Mesendoderm (in vitro differentiated cells): ENCODE measurements at regions not wholly inside any gene's neighbourhood (a gene's known extent, or its start where the extent isn't known, plus 50 kb on each side); places are given as distances from the start of the nearest gene placed in this dataset.

ENCODE experiments used
- DNase-seq: peaks from one replicate; pipeline ENCODE4 v3.0.0; 2013
- H2AK5ac ChIP-seq: 2 replicates; pipeline ENCODE4 v1.6.1; 2013; ENCODE audit warnings: low read length, inconsistent platforms
- H2BK120ac ChIP-seq: 2 replicates; pipeline ENCODE4 v1.6.1; 2013; ENCODE audit warnings: low read depth, mild to moderate bottlenecking, low read length, moderate library complexity, mixed read lengths
- H2BK15ac ChIP-seq: replicated peaks from 2 replicates; pipeline ENCODE4 v1.6.1; 2013; ENCODE audit warnings: low read depth, mild to moderate bottlenecking, moderate library complexity
- H2BK5ac ChIP-seq: 2 replicates; pipeline ENCODE4 v1.6.1; 2013; ENCODE audit warnings: low read length, inconsistent platforms
- H3K18ac ChIP-seq: 2 replicates; pipeline ENCODE4 v1.6.1; 2013; ENCODE audit warnings: mild to moderate bottlenecking, low read length, mixed read lengths
- H3K23ac ChIP-seq: one replicate; pipeline ENCODE4 v1.6.1; 2013; ENCODE audit warnings: low read length
- H3K27ac ChIP-seq: 2 replicates; pipeline ENCODE4 v1.5.1; 2013; ENCODE audit warnings: low read depth, mild to moderate bottlenecking, inconsistent platforms, low read length, moderate library complexity
- H3K27me3 ChIP-seq: 2 replicates; pipeline ENCODE4 v1.6.1; 2013; ENCODE audit warnings: low read length, control low read depth, mild to moderate bottlenecking, inconsistent platforms; ENCODE audit not compliant: insufficient read depth, poor library complexity
- H3K36me3 ChIP-seq: 2 replicates; pipeline ENCODE4 v1.6.1; 2013; ENCODE audit warnings: low read length, inconsistent platforms; ENCODE audit not compliant: control insufficient read depth, insufficient read depth
- H3K4ac ChIP-seq: one replicate; pipeline ENCODE4 v1.6.1; 2013; ENCODE audit warnings: low read depth, mild to moderate bottlenecking, low read length, moderate library complexity
- H3K4me1 ChIP-seq: 2 replicates; pipeline ENCODE4 v1.6.1; 2013; ENCODE audit warnings: low read depth, low read length, inconsistent platforms; ENCODE audit not compliant: control insufficient read depth
- H3K4me2 ChIP-seq: 2 replicates; pipeline ENCODE4 v1.6.1; 2013; ENCODE audit warnings: low read length
- H3K4me3 ChIP-seq: 2 replicates; pipeline ENCODE4 v1.5.1; 2013; ENCODE audit warnings: mild to moderate bottlenecking, low read length
- H3K56ac ChIP-seq: one replicate; pipeline ENCODE4 v1.6.1; 2013; ENCODE audit warnings: low read length
- H3K79me1 ChIP-seq: 2 replicates; pipeline ENCODE4 v1.6.1; 2013; ENCODE audit warnings: low read length, inconsistent platforms
- H3K79me2 ChIP-seq: 2 replicates; pipeline ENCODE4 v1.6.1; 2013; ENCODE audit warnings: mild to moderate bottlenecking, low read length; ENCODE audit not compliant: control insufficient read depth, insufficient read depth
- H3K9ac ChIP-seq: 2 replicates; pipeline ENCODE4 v1.6.1; 2013; ENCODE audit warnings: low read length, inconsistent platforms
- H4K5ac ChIP-seq: one replicate; pipeline ENCODE4 v1.6.1; 2013; ENCODE audit warnings: low read length
- H4K8ac ChIP-seq: one replicate; pipeline ENCODE4 v1.6.1; 2013; ENCODE audit warnings: low read depth, mild to moderate bottlenecking, control low read depth, low read length, moderate library complexity
- WGBS: extraction: QIAGEN DNeasy Blood & Tissue Kit; methylation state at CpG from one replicate; pipeline ENCODE4 v1.1.7; 2013; ENCODE audit warnings: low lambda C conversion rate, missing lambda C conversion rate; ENCODE audit not compliant: insufficient coverage; ENCODE audit errors: extremely low coverage; 5-methylcytosine and 5-hydroxymethylcytosine counted together

GRCh38 chr4:116055857-116056827 lies 942.7 kb upstream of the NDST4 start:
- no peaks in the 10 kb centered on the region for H3K27me3 ChIP-seq
- H3K56ac ChIP-seq = no peak overlapping the region
- no peak overlapping the region for H3K4me2 ChIP-seq
- H2BK120ac ChIP-seq = no peak overlapping the region
- WGBS = no CpG with 5 or more reads among the region's 3 CpGs
- no peak overlapping the region for H3K4ac ChIP-seq
- no peak overlapping the region for H3K18ac ChIP-seq
- H3K9ac ChIP-seq = no peak overlapping the region
- H3K79me1 ChIP-seq = no peaks in the 10 kb centered on the region
- H2BK15ac ChIP-seq = no peak overlapping the region
- H3K36me3 ChIP-seq = no peaks in the 10 kb centered on the region
- no peak overlapping the region for H3K4me3 ChIP-seq
- H4K5ac ChIP-seq = no peak overlapping the region
- H2BK5ac ChIP-seq = no peak overlapping the region
- H4K8ac ChIP-seq = no peak overlapping the region
- peak; percentile 12 for DNase-seq
- H3K23ac ChIP-seq = no peak overlapping the region
- H3K79me2 ChIP-seq = no peaks in the 10 kb centered on the region
- no peak overlapping the region for H2AK5ac ChIP-seq
- H3K27ac ChIP-seq = no peak overlapping the region
- no peaks in the 10 kb centered on the region for H3K4me1 ChIP-seq

- Histone ChIP-seq H3K79me2 (no peaks in the 10 kb centered on the region), H3K18ac (no peak overlapping the region), H2BK120ac (no peak overlapping the region), H3K4me1 (no peaks in the 10 kb centered on the region), H4K5ac (no peak overlapping the region), H3K79me1 (no peaks in the 10 kb centered on the region), H3K23ac (no peak overlapping the region), H3K36me3 (no peaks in the 10 kb centered on the region), H4K8ac (no peak overlapping the region), H3K27me3 (no peaks in the 10 kb centered on the region), H2AK5ac (no peak overlapping the region), H3K27ac (no peak overlapping the region), H2BK5ac (no peak overlapping the region), H3K56ac (no peak overlapping the region), H3K9ac (no peak overlapping the region), H3K4me3 (no peak overlapping the region), H3K4me2 (no peak overlapping the region), H3K4ac (no peak overlapping the region), H2BK15ac (no peak overlapping the region)
- peak; percentile 9 for DNase-seq
- no CpG with 5 or more reads among the region's 2 CpGs for WGBS
Observed at GRCh38 chr4:116027311-116027710, 913.9 kb upstream of the NDST4 start.

- Histone ChIP-seq H4K5ac (no peak overlapping the region), H3K36me3 (no peaks in the 10 kb centered on the region), H3K79me1 (no peaks in the 10 kb centered on the region), H3K27ac (no peak overlapping the region), H3K56ac (no peak overlapping the region), H3K9ac (no peak overlapping the region), H4K8ac (no peak overlapping the region), H2BK15ac (no peak overlapping the region), H3K4me1 (no peaks in the 10 kb centered on the region), H3K4me2 (no peak overlapping the region), H3K4ac (no peak overlapping the region), H3K23ac (no peak overlapping the region), H3K27me3 (no peaks in the 10 kb centered on the region), H2AK5ac (no peak overlapping the region), H3K79me2 (no peaks in the 10 kb centered on the region), H3K18ac (no peak overlapping the region), H2BK120ac (no peak overlapping the region), H2BK5ac (no peak overlapping the region), H3K4me3 (no peak overlapping the region)
- DNase-seq = no peak
- WGBS = no CpG with 5 or more reads among the region's 1 CpG
Observed at GRCh38 chr4:116024954-116025708, 911.7 kb upstream of the NDST4 start.

- Histone ChIP-seq H3K27ac (no peak overlapping the region), H3K27me3 (no peaks in the 10 kb centered on the region), H4K5ac (no peak overlapping the region), H2AK5ac (no peak overlapping the region), H3K4me3 (no peak overlapping the region), H3K4ac (no peak overlapping the region), H2BK5ac (no peak overlapping the region), H3K4me2 (no peak overlapping the region), H4K8ac (no peak overlapping the region), H2BK15ac (no peak overlapping the region), H3K18ac (no peak overlapping the region), H3K9ac (no peak overlapping the region), H3K56ac (no peak overlapping the region), H2BK120ac (no peak overlapping the region), H3K4me1 (no peaks in the 10 kb centered on the region), H3K79me1 (no peaks in the 10 kb centered on the region), H3K23ac (no peak overlapping the region), H3K36me3 (no peaks in the 10 kb centered on the region), H3K79me2 (no peaks in the 10 kb centered on the region)
- no CpG with 5 or more reads among the region's 5 CpGs for WGBS
- DNase-seq = no peak
Observed at GRCh38 chr4:116023049-116023448, 909.6 kb upstream of the NDST4 start.

- H3K4me1 ChIP-seq = no peaks in the 10 kb centered on the region
- H3K79me1 ChIP-seq = no peaks in the 10 kb centered on the region
- H2BK5ac ChIP-seq = no peak overlapping the region
- no peak overlapping the region for H3K18ac ChIP-seq
- H3K79me2 ChIP-seq = no peaks in the 10 kb centered on the region
- H3K4me3 ChIP-seq = no peak overlapping the region
- no peaks in the 10 kb centered on the region for H3K36me3 ChIP-seq
- H3K9ac ChIP-seq = no peak overlapping the region
- no peak overlapping the region for H2BK15ac ChIP-seq
- H3K23ac ChIP-seq = no peak overlapping the region
- no peak overlapping the region for H3K27ac ChIP-seq
- DNase-seq = peak; percentile 38
- H4K5ac ChIP-seq = no peak overlapping the region
- no peaks in the 10 kb centered on the region for H3K27me3 ChIP-seq
- H3K4ac ChIP-seq = no peak overlapping the region
- no peak overlapping the region for H4K8ac ChIP-seq
- H3K56ac ChIP-seq = no peak overlapping the region
- H3K4me2 ChIP-seq = no peak overlapping the region
- H2BK120ac ChIP-seq = no peak overlapping the region
- WGBS = no CpG with 5 or more reads among the region's 4 CpGs
- H2AK5ac ChIP-seq = no peak overlapping the region
Observed at GRCh38 chr4:116020141-116020722, 906.8 kb upstream of the NDST4 start.
